HCT116 (cell line): ENCODE measurements at regions not wholly inside any gene's neighbourhood (a gene's known extent, or its start where the extent isn't known, plus 50 kb on each side); places are given as distances from the start of the nearest gene placed in this dataset.

ENCODE experiments used
- ATF3 ChIP-seq: IDR thresholded peaks from 2 replicates; pipeline ENCODE4 v1.6.1; 2012
- CTCF ChIP-seq, 3 experiments: fragments of 200-600 bp in 1 of 3; sonication (generic) in 1 of 3; IDR thresholded peaks in 2 of 3; conservative IDR thresholded peaks in 1 of 3; 2 replicates each; pipeline ENCODE4 v1.5.1; 2012 to 2017; ENCODE audit warnings: low read depth in 2 of 3, low read length in 2 of 3, antibody characterized with exemption in 1 of 3, borderline replicate concordance in 1 of 3, control low read depth in 1 of 3, mild to moderate bottlenecking in 1 of 3, mixed read lengths in 1 of 3, mixed run types in 1 of 3, moderate library complexity in 1 of 3; ENCODE audit not compliant: insufficient read depth in 1 of 3
- ELF1 ChIP-seq: IDR thresholded peaks from 2 replicates; pipeline ENCODE4 v1.6.1; 2012; ENCODE audit warnings: low read depth, borderline replicate concordance
- EZH2 ChIP-seq: fragments of 200-600 bp; sonication (generic); IDR thresholded peaks from 2 replicates; pipeline ENCODE4 v1.6.1; 2017; ENCODE audit warnings: antibody characterized with exemption, mixed run types
- MAX ChIP-seq: IDR thresholded peaks from 2 replicates; pipeline ENCODE4 v1.6.1; 2012
- POLR2A ChIP-seq: IDR thresholded peaks from 2 replicates; pipeline ENCODE4 v1.7.0; 2011; ENCODE audit warnings: borderline replicate concordance; ENCODE audit not compliant: insufficient read depth, insufficient read length; ENCODE audit errors: extremely low read depth
- RAD21 ChIP-seq: IDR thresholded peaks from 2 replicates; pipeline ENCODE4 v1.6.1; 2012; ENCODE audit warnings: low read depth, mild to moderate bottlenecking
- ZBTB33 ChIP-seq: IDR thresholded peaks from 2 replicates; pipeline ENCODE4 v1.6.1; 2011; ENCODE audit warnings: mild to moderate bottlenecking, low read length, moderate library complexity; ENCODE audit not compliant: insufficient replicate concordance; ENCODE audit errors: extremely low read depth
- ZFX ChIP-seq: fragments of 450-650 bp; IDR thresholded peaks from 2 replicates; pipeline ENCODE4 v1.6.1; 2017
- ZNF274 ChIP-seq: fragments of 200-500 bp; sonication (Bioruptor generic); IDR thresholded peaks from 2 replicates; pipeline ENCODE4 v1.6.1; 2014; ENCODE audit warnings: mild to moderate bottlenecking, low read depth, low read length, inconsistent platforms

- TF ChIP-seq ZNF274, result no peak
- no peak for TF ChIP-seq EZH2
- TF ChIP-seq ATF3, result no peak
- peak in 2 of 3 experiments; percentile 24 to 43; a peak in 3 of 6 replicates for TF ChIP-seq CTCF (IDR thresholded peaks at IDR 0.05 in 2 of 3, conservative IDR thresholded peaks at IDR 0.05 in 1 of 3; ENCODE audit: borderline replicate concordance in 1 of 3, insufficient read depth in 1 of 3, low read depth in 2 of 3, low read length in 2 of 3)
- TF ChIP-seq MAX, result no peak
- TF ChIP-seq ELF1, result no peak
- TF ChIP-seq ZFX, result no peak
- TF ChIP-seq POLR2A, result no peak
- no peak for TF ChIP-seq ZBTB33
- no peak for TF ChIP-seq RAD21
Observed at GRCh38 chr4:116668190-116668589, 417.2 kb downstream of the TRAM1L1 start.
